Activated T-cell treated with anti-CD3 and anti-CD28 coated beads for 48 hours (primary cell): ENCODE measurements at regions not wholly inside any gene's neighbourhood (a gene's known extent, or its start where the extent isn't known, plus 50 kb on each side); places are given as distances from the start of the nearest gene placed in this dataset.

Source experiments
- DNase-seq: peaks from one replicate; pipeline ENCODE4 v3.0.0-alpha.2; 2020; ENCODE audit warnings: low read depth

- DNase-seq: no peak
These were observed 402.9 kb downstream of the TBL1XR1 start for GRCh38 chr3:176794406-176794805.

- DNase-seq: no peak
These were observed 407.3 kb downstream of the TBL1XR1 start for GRCh38 chr3:176789947-176790346.

- DNase-seq: no peak
These were observed 408.0 kb downstream of the TBL1XR1 start for GRCh38 chr3:176789281-176789705.

- no peak for DNase-seq
These were observed 409.8 kb downstream of the TBL1XR1 start for GRCh38 chr3:176787506-176787905.

GRCh38 chr3:176785171-176785570, 412.1 kb downstream of the TBL1XR1 start:
- no peak for DNase-seq

- no peak for DNase-seq
These were observed 416.5 kb downstream of the TBL1XR1 start for GRCh38 chr3:176780766-176781165.

GRCh38 chr3:176776622-176777175, 420.6 kb downstream of the TBL1XR1 start:
- no peak for DNase-seq

GRCh38 chr3:176769547-176770190, 427.6 kb downstream of the TBL1XR1 start:
- DNase-seq: no peak

GRCh38 chr3:176767385-176767784, 429.9 kb downstream of the TBL1XR1 start:
- no peak for DNase-seq

- DNase-seq: no peak
These were observed 430.4 kb downstream of the TBL1XR1 start for GRCh38 chr3:176766862-176767261.

- no peak for DNase-seq
These were observed 431.8 kb downstream of the TBL1XR1 start for GRCh38 chr3:176765382-176765900.

GRCh38 chr3:176759815-176760506, 437.3 kb downstream of the TBL1XR1 start:
- DNase-seq: no peak

GRCh38 chr3:176757429-176757828, 439.9 kb downstream of the TBL1XR1 start:
- DNase-seq: no peak

- no peak for DNase-seq
These were observed 441.3 kb downstream of the TBL1XR1 start for GRCh38 chr3:176755977-176756376.

- DNase-seq: no peak
These were observed 441.7 kb downstream of the TBL1XR1 start for GRCh38 chr3:176755552-176755951.

GRCh38 chr3:176741664-176742047, 455.6 kb downstream of the TBL1XR1 start:
- DNase-seq: no peak

GRCh38 chr3:176740906-176741663, 456.2 kb downstream of the TBL1XR1 start:
- no peak for DNase-seq

- no peak for DNase-seq
These were observed 458.1 kb downstream of the TBL1XR1 start for GRCh38 chr3:176739159-176739558.

GRCh38 chr3:176737480-176738110, 459.7 kb downstream of the TBL1XR1 start:
- no peak for DNase-seq

GRCh38 chr3:176734146-176734545, 463.1 kb downstream of the TBL1XR1 start:
- DNase-seq: no peak

GRCh38 chr3:176724394-176724759, 472.9 kb downstream of the TBL1XR1 start:
- no peak for DNase-seq

GRCh38 chr3:176723758-176724393, 473.4 kb downstream of the TBL1XR1 start:
- no peak for DNase-seq
